ENCODE measurements at regions not wholly inside any gene's neighbourhood (a gene's known extent, or its start where the extent isn't known, plus 50 kb on each side); places are given as distances from the start of the nearest gene placed in this dataset.
A peak's percentile ranks its signal among the peaks of the same experiment; 100 is the strongest.

DNA sequence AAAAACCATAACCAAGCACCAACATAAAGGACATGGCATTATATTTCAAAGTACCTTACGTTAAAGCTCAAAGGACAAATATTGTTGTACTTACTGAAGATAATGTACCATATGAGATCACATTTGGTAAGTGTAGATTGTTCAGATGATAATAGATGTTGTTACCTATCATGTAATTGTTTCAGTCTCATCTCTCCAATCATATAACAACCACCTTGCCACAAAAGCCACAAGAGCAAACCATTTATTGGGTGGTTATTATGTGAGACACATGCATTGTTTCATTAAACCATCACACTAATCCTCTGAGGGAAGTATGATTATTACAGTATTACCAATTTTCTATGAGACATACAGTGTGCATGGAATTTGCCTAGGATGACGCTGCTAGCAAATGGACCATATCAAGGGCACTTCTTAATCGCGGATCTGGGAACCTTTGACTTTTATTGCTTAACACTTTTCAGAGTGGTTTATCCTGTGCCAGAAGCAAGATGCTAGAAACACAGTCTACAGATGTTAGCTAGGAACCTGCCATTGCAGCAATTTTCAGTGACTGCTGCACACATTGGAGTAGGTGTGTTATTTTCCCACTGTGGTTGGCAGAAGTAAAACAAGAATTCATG is 149.8 kb upstream of the AKIRIN2 start:
- no peak for DNase-seq (ENCODE audit: low spot score)

GRCh38 chr6:87848616-87849015 is 146.6 kb upstream of the AKIRIN2 start:
- DNase-seq (ENCODE audit: low spot score), result no peak

- DNase-seq (ENCODE audit: low spot score), result no peak
These were observed 145.8 kb upstream of the AKIRIN2 start for GRCh38 chr6:87847830-87848210.

- no peak for DNase-seq (ENCODE audit: low spot score)
These were observed 145.2 kb upstream of the AKIRIN2 start for GRCh38 chr6:87847135-87847829.

DNA sequence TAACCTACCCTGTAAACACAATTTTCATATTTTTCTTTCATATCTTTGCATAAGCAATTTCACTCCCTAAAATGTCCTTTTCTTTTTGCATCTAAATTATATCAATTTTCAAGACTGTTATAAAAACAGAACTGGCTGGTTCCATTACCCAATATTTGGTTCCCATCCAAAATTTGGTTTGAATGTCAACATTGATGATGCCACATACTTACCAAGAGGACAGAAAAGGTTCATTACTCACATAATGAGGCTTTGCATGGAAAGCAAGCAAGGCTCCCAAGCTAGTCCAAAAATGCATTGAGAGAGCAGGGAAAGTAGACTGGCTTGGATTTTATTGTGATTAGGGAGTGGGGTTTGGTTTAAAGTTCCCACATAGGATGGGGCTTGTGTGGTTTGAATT is 144.4 kb upstream of the AKIRIN2 start:
- no peak for DNase-seq (ENCODE audit: low spot score)

- DNase-seq (ENCODE audit: low spot score), result no peak
These were observed 138.3 kb upstream of the AKIRIN2 start for GRCh38 chr6:87840324-87840723.

GRCh38 chr6:87837876-87838275 is 135.8 kb upstream of the AKIRIN2 start:
- DNase-seq (ENCODE audit: low spot score), result no peak

- no peak for DNase-seq (ENCODE audit: low spot score)
These were observed 135.4 kb upstream of the AKIRIN2 start for GRCh38 chr6:87837444-87837843.

DNA sequence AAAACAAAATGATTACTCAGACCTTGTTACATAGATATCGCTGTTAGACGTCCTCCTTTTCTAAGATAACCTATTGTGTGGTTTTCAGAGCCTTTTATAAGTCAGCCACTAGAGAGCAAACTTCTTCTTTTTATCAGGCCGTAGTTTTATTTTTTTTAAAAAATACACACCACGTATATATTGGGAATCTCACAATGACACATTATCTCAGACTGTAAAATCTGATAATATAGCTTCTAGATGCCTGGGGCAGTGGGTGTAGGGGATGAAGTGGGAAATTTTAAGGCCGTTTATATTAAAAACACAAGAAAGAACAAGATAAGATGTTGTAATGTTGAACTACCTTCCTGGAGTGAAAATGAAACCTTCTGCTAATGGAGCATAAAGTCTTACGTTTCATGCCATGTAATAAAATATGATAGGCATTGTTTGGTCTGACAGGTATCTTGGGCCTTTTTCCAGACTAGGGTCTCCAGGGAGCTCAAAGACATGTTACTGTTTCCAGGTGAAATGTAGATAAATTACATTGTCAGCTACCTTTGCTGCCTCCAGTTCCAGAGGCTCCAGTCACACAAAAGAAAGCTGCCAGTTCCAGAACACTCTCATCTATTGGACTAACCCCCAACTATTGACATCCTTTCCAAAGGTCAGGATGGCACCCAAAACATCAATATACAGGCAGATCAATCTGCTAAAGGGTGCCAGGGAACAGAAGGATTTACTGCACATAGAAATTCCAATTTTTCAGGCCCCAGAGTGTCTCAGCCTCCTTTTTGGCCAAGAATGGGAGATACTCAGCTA is 130.2 kb upstream of the AKIRIN2 start:
- peak; percentile 15 for DNase-seq (ENCODE audit: low spot score)

DNA sequence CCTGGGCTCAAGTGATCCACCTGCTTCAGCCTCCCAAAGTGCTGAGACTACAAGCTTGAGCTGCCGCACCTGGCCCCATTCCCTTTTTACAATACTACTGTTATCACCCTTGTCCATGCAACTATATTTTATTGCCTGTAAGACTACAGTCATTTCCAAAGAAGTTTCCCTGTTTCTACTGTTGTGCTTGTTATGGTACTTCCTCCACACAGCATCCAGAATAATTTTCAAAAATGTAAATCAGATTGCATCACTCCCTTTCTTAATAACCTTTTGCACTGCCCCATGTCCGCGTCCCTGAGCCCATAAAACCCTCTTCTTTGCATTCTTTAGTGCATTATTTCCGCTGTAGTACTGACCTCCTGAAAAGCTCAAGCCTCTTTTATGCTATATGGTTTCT is 128.9 kb upstream of the AKIRIN2 start:
- DNase-seq (ENCODE audit: low spot score), result no peak

- DNase-seq (ENCODE audit: low spot score), result no peak
These were observed 127.6 kb upstream of the AKIRIN2 start for GRCh38 chr6:87829622-87830121.

- DNase-seq (ENCODE audit: low spot score), result no peak
These were observed 126.0 kb upstream of the AKIRIN2 start for GRCh38 chr6:87828044-87828443.

DNA sequence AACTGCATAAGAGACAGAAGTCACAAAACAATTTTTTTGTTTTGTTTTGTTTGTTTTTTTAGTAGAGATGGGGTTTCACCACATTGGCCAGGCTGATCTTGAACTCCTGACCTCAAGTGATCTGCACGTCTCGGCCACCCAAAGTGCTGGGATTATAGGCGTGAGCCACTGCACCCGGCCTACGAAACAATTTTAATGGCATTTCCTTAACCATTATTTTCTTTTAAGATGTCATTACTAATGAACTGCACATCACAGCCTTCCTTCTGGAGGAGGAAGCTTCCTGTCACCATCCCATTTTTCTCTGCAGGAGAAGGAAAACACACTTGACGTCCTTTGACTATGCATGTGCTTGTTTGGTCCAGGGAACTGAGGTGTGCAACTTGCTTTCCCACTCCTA is 125.3 kb upstream of the AKIRIN2 start:
- no peak for DNase-seq (ENCODE audit: low spot score)

DNA sequence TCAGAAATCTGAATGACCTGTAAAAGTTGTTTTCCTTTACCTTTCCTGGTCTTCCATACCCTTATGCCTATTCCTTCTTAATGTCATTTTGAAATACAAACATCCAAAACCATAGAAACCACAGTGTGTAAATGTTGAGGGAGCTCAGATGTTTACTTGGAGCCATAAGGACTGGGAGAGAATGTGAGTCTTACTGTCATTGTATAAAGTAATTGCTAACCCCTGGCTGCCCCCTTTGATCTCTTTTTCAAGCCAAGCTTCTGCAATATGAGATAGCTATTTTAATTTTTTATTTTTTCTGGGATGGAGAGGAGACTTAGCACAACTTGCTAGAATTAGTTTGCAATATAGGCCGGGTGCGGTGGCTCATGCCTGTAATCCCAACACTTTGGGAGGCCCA is 124.4 kb upstream of the AKIRIN2 start:
- no peak for DNase-seq (ENCODE audit: low spot score)

GRCh38 chr6:87825821-87826221 is 123.8 kb upstream of the AKIRIN2 start:
- no peak for DNase-seq (ENCODE audit: low spot score)

GRCh38 chr6:87824958-87825491 is 123.0 kb upstream of the AKIRIN2 start:
- DNase-seq (ENCODE audit: low spot score), result no peak

- no peak for DNase-seq (ENCODE audit: low spot score)
These were observed 120.0 kb upstream of the AKIRIN2 start for GRCh38 chr6:87822011-87822410.

- DNase-seq (ENCODE audit: low spot score), result no peak
These were observed 118.4 kb upstream of the AKIRIN2 start for GRCh38 chr6:87820343-87820984.

DNA sequence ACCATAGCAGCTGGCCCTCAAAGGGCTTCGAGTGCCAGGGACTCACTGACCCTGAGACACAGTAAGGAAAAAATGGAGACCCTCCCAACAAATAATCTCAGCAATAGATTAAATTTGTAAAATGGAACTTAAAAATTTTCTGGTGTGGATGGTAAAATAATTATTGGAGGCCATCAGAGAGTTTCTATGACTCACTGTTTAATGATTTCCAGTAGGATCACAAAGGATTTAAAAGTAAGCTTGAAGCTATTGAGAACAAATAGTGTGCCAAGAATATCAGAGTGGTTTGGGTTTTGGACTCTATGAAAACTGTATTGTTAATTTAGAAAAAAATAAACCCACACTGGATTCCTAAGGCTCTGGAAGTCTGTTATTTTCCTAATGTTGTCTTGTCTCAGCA is 115.2 kb upstream of the AKIRIN2 start:
- no peak for DNase-seq (ENCODE audit: low spot score)

- no peak for DNase-seq (ENCODE audit: low spot score)
These were observed 113.4 kb upstream of the AKIRIN2 start for GRCh38 chr6:87815449-87815848.

DNA sequence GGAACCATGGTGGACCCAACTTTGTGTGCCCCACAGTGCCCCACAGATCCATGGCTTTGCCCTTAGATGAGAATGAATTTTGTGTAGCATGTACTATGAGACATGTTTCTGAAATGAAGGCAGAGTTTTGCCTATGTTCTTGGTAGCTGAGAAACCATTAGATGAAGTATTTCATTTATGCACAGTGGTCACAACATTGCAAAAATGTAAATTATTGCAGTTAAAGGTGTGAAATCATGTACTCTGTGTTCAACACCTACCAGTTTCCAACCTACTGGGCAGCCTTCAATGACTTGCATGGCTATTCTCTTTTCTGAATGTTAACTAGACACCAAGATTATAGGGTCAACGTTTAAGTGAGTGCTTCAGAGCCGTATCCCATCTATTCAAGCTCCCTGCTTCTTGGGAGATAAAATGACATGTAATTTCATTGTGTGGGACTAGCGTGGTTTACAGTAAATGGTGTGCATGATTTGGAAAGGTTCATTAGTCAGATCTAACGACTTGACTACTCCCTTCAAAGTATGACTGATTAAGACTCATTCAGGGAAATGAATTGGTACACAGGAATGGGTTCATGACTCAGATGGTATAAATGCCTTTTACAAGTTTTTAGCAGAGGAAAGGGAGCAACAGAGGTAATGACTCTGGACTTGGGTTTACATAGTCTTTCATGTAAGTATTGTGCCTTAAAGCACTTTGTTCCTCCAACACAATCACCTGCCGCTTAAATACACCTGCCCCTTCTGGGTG is 106.1 kb upstream of the AKIRIN2 start:
- no peak for DNase-seq (ENCODE audit: low spot score)
